ENCODE measurements at regions not wholly inside any gene's neighbourhood (a gene's known extent, or its start where the extent isn't known, plus 50 kb on each side); places are given as distances from the start of the nearest gene placed in this dataset.

GRCh38 chr2:83282043-83282795 lies 1176.9 kb downstream of the SUCLG1 start:
- no peaks in the 10 kb centered on the region for H3K4me1 ChIP-seq
- 0 out of 3 replicates have a peak, but pooled peaks cover 3% of the 10 kb centered on the region for H3K9me3 ChIP-seq
- no peak for TF ChIP-seq HES2 (IDR thresholded peaks at IDR 0.05)
- no peak for TF ChIP-seq MYC (IDR thresholded peaks at IDR 0.05; ENCODE audit: borderline replicate concordance, low read length)
- TF ChIP-seq HOXA7 (CRISPR knock-in tag; IDR thresholded peaks at IDR 0.05), result no peak
- no peak for TF ChIP-seq ELK1 (IDR thresholded peaks at IDR 0.05; ENCODE audit: low read depth, low read length)
- no peak for TF ChIP-seq POLR2A (IDR thresholded peaks at IDR 0.05; ENCODE audit: low read length)
- TF ChIP-seq HDAC2 (IDR thresholded peaks at IDR 0.05), result no peak
- no peak for TF ChIP-seq CEBPB (IDR thresholded peaks at IDR 0.05)
- no peak for TF ChIP-seq SREBF2 (IDR thresholded peaks at IDR 0.05)
- no peak for TF ChIP-seq MAZ (IDR thresholded peaks at IDR 0.05; ENCODE audit: borderline replicate concordance, low read depth, low read length)
- TF ChIP-seq BHLHE40 (IDR thresholded peaks at IDR 0.05; ENCODE audit: low read depth, low read length), result no peak
- no peak for TF ChIP-seq JUN (IDR thresholded peaks at IDR 0.05)
- TF ChIP-seq E2F6 (IDR thresholded peaks at IDR 0.05; ENCODE audit: borderline replicate concordance, low read depth), result no peak
- no peak for TF ChIP-seq SMC3 (IDR thresholded peaks at IDR 0.05)
- TF ChIP-seq EHMT2 (IDR thresholded peaks at IDR 0.05; ENCODE audit: low read depth), result no peak
- ChIA-PET POLR2A (no interaction called here), CTCF (no interaction called here)
- H3K4me3 ChIP-seq, result no peak overlapping the region
- DNase-seq (ENCODE audit: low read depth in 1 of 2, low spot score in 1 of 2), result no peak
- 20% methylated on average over 6 of the region's 6 CpGs for WGBS (ENCODE audit: missing lambda C conversion rate)
- no peak for FAIRE-seq
- H3K27ac ChIP-seq, result no peak overlapping the region
- ATAC-seq, result no peak
- H3K4me2 ChIP-seq, result no peak overlapping the region

GRCh38 chr2:83280391-83280790 lies 1178.7 kb downstream of the SUCLG1 start:
- Histone ChIP-seq H3K4me3 (no peak overlapping the region), H3K4me1 (no peaks in the 10 kb centered on the region), H3K9me3 (0 out of 3 replicates have a peak, but pooled peaks cover 3% of the 10 kb centered on the region), H3K27ac (no peak overlapping the region), H3K4me2 (no peak overlapping the region)
- WGBS (ENCODE audit: missing lambda C conversion rate), result 67% methylated on average over 1 of the region's 1 CpG
- FAIRE-seq (no peak), DNase-seq (ENCODE audit: low read depth in 1 of 2, low spot score in 1 of 2) (no peak), ATAC-seq (no peak)
- POLR2A ChIA-PET, result no interaction called here
- TF ChIP-seq RNF2 (IDR thresholded peaks at IDR 0.05; ENCODE audit: borderline replicate concordance, low read depth), result no peak
- no peak for TF ChIP-seq HOXB13 (CRISPR knock-in tag; IDR thresholded peaks at IDR 0.05; ENCODE audit: low read depth)
- no peak for TF ChIP-seq HOXA7 (CRISPR knock-in tag; IDR thresholded peaks at IDR 0.05)
- TF ChIP-seq SREBF2 (IDR thresholded peaks at IDR 0.05), result no peak
- TF ChIP-seq FOXS1 (CRISPR knock-in tag; IDR thresholded peaks at IDR 0.05), result no peak
- TF ChIP-seq EP300 (IDR thresholded peaks at IDR 0.05), result no peak
- TF ChIP-seq E2F6 (IDR thresholded peaks at IDR 0.05; ENCODE audit: borderline replicate concordance, low read depth), result no peak
- TF ChIP-seq HDAC2 (IDR thresholded peaks at IDR 0.05), result no peak
- TF ChIP-seq HOXB5 (CRISPR knock-in tag; IDR thresholded peaks at IDR 0.05), result no peak
- no peak for TF ChIP-seq BCL3 (IDR thresholded peaks at IDR 0.05)
- CTCF ChIA-PET, result no interaction called here

GRCh38 chr2:83273322-83273721 lies 1185.8 kb downstream of the SUCLG1 start:
- H3K4me2 ChIP-seq, result no peak overlapping the region
- no peak overlapping the region for H3K27ac ChIP-seq
- H3K4me3 ChIP-seq, result no peak overlapping the region
- CTCF ChIA-PET, result no interaction called here
- no peak for ATAC-seq
- POLR2A ChIA-PET, result interaction anchor here (0.7 kb wide), 1 partner anchor 33 kb away, joined by 5 read pairs; no protein-coding TSS in a partner anchor
- H3K9me3 ChIP-seq, result no peaks in the 10 kb centered on the region
- no peaks in the 10 kb centered on the region for H3K4me1 ChIP-seq
- FAIRE-seq, result no peak
- DNase-seq (ENCODE audit: low read depth in 1 of 2, low spot score in 1 of 2), result no peak
- TF ChIP-seq KDM1A (IDR thresholded peaks at IDR 0.05; ENCODE audit: low read depth) (no peak), REST (IDR thresholded peaks at IDR 0.05) (no peak), RFX5 (IDR thresholded peaks at IDR 0.05) (no peak), E2F6 (IDR thresholded peaks at IDR 0.05; ENCODE audit: borderline replicate concordance, low read depth) (no peak), MAFK (IDR thresholded peaks at IDR 0.05; ENCODE audit: partially characterized antibody) (no peak), POLR2A (IDR thresholded peaks at IDR 0.05; ENCODE audit: low read length) (no peak), EHMT2 (IDR thresholded peaks at IDR 0.05; ENCODE audit: low read depth) (no peak)
